GM12875 (cell line): ENCODE measurements at regions not wholly inside any gene's neighbourhood (a gene's known extent, or its start where the extent isn't known, plus 50 kb on each side); places are given as distances from the start of the nearest gene placed in this dataset.

Source experiments
- H3K4me3 ChIP-seq: one replicate; pipeline ENCODE4 v1.5.1; 2011; ENCODE audit warnings: low read depth, low read length, control low read depth
- TF ChIP-seq, protein P1 (sequence below): IDR thresholded peaks from 2 replicates; pipeline ENCODE4 v1.5.1; 2011; ENCODE audit warnings: low read depth, mild to moderate bottlenecking, control low read depth, inconsistent platforms, low read length, moderate library complexity, borderline replicate concordance; ENCODE audit not compliant: insufficient read depth

DNA sequence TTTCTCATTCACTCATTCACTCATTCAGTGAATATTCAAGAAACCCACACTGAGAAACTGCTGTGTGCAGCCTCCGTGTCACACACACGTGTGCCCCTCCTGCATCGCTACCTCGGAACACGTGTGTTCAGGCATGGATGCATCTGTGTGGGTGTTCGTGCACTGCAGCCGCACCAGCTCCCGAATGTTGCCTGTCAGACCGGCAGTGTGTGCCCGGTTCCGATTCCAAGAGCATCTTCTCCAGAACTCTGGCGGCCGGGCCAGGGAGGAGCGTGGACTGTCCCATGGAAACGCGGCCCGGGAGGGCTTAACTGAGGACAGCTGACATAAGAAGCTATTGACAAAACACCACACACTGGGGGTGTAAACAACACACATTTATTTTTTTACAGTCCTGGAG, 216.0 kb downstream of the DLL1 start:
- TF ChIP-seq, protein P1, sequence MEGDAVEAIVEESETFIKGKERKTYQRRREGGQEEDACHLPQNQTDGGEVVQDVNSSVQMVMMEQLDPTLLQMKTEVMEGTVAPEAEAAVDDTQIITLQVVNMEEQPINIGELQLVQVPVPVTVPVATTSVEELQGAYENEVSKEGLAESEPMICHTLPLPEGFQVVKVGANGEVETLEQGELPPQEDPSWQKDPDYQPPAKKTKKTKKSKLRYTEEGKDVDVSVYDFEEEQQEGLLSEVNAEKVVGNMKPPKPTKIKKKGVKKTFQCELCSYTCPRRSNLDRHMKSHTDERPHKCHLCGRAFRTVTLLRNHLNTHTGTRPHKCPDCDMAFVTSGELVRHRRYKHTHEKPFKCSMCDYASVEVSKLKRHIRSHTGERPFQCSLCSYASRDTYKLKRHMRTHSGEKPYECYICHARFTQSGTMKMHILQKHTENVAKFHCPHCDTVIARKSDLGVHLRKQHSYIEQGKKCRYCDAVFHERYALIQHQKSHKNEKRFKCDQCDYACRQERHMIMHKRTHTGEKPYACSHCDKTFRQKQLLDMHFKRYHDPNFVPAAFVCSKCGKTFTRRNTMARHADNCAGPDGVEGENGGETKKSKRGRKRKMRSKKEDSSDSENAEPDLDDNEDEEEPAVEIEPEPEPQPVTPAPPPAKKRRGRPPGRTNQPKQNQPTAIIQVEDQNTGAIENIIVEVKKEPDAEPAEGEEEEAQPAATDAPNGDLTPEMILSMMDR: no peak
- H3K4me3 ChIP-seq: no peak overlapping the region

DNA sequence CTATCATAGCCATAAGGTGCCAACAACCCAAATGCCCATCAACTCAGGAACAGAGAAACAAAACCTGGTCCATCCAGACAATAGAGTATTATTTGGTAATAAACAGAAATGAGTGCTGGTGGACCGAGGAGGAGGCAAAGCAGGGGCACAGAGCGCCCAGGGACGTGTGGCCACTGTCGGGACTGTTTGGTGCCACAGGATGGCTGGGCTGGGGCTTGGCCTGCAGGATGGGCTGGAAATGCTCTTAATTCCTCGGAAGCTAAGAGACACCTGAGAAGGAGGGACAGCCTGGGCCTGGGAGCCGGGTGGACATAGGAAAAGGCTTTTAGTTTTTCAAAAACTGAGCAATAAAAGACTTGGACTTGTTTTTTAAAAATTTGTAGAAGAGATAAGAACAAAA, 216.4 kb downstream of the DLL1 start:
- no peak overlapping the region for H3K4me3 ChIP-seq
- TF ChIP-seq, protein P1: no peak

DNA sequence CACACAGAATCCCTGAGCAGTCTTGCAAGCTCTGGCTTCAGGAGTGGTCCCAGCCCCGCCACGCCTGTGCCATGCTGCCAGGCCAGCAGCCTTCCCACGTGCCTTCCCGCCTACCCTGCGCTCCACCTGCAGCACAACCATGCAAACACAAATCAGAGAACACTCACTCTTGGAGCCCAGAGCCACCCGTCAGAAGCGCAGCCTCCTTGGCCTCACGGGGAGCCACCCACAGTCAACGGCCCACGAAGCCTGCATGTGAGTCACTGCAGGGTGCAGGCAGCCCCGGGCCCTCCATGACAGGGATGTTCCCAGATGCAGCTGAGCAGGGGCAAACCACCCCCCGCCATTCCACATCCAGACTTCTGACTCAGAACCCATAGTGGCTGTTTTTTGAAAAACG, 217.0 kb downstream of the DLL1 start:
- no peak overlapping the region for H3K4me3 ChIP-seq
- TF ChIP-seq, protein P1: no peak

DNA sequence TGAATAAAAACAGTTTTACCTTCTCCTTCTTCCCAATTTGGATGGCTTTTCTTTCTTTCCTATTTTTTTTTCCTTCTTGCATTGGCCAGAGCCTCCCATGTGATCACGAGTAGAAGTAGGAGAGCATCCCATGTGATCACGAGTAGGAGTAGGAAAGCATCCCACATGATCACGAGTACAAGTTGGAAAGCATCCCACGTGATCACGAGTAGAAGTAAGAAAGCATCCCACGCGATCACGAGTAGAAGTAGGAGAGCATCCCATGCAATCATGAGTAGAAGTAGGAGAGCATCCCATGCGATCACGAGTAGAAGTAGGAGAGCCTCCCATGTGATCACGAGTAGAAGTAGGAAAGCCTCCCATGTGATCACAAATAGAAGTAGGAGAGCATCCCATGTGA, 218.6 kb downstream of the DLL1 start:
- TF ChIP-seq, protein P1: no peak

DNA sequence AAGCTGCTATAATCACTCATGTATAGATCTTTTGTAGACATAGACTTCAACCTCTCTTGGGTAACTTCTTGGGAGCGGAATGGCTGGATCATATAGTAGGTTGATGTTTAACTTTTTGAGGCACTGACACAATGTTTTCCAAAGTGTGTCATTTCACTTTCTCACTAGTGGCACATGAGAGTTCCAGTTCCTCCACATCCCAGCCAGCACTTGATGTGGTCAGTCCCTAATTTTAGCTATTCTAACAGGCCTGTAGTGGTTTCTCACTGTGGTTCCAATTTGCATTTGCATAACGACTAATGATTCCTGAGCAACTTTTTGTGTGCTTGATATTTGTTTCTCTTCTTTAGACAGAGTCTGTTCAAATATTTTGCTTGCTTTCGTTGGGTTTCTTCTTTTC, 221.3 kb downstream of the DLL1 start:
- no peak overlapping the region for H3K4me3 ChIP-seq
- TF ChIP-seq, protein P1: no peak

More for the DNA sequence above, 218.6 kb downstream of the DLL1 start:
- H3K4me3 ChIP-seq: no peak overlapping the region

DNA sequence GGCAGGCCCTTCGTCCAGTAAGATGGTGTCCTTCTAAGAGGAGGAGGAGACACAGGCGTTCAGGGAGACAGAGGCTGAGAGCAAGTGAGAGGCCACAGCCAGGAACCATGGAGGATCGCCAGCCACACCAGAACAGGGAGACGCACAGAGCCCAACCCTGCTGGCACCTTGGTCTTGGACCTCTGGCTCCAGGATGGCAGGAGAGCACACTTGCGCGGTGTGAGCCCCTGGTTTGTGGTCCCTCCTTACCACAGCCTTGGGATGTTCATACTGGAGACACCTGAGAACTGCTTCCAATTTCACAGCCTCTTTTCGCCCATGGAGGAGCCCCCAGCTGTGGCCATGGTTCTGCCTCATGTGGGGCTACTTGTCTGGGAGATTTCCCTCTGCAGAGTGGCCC, 222.4 kb downstream of the DLL1 start:
- TF ChIP-seq, protein P1: no peak
- no peak overlapping the region for H3K4me3 ChIP-seq

DNA sequence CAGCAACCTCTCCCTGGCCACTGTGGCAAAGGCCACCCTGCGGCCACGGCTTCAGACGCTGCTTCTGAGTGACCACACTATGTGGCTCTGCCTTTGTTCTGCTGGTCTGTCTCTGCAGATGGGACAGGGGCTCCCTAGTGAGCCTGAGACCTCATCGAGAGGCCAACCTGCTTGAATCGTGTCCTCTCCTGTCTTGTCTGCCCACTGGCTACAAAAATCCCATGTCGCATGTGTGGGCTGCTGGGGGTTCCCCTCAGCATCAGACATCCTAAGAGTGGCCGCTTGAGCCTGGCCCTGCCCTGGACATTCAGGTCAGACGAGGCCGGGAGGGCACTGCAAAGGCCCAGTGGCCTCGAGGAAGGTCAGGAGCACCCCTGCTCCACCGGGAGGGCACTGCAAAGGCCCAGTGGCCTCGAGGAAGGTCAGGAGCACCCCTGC, 222.9 kb downstream of the DLL1 start:
- TF ChIP-seq, protein P1: no peak
- no peak overlapping the region for H3K4me3 ChIP-seq
